DND-41 (cell line): ENCODE measurements at regions not wholly inside any gene's neighbourhood (a gene's known extent, or its start where the extent isn't known, plus 50 kb on each side); places are given as distances from the start of the nearest gene placed in this dataset.

Source experiments
- ATAC-seq: fragments of 200-7000 bp; cut with Tn5 transposase; 3 replicates; pipeline ENCODE4 v1.9.1; 2021; ENCODE audit warnings: low read depth; ENCODE audit not compliant: insufficient read depth
- DNase-seq: peaks from one replicate; pipeline ENCODE4 v3.0.0-alpha.2; 2020
- H2AFZ ChIP-seq: 2 replicates; pipeline ENCODE4 v1.6.0; 2012; ENCODE audit warnings: low read depth, low read length
- H3K27ac ChIP-seq: 2 replicates; pipeline ENCODE4 v1.5.1; 2012; ENCODE audit warnings: low read length, inconsistent platforms
- H3K27me3 ChIP-seq: fragments of 200-600 bp; sonication (generic); 2 replicates; pipeline ENCODE4 v1.6.0; 2012; ENCODE audit warnings: low read length, mild to moderate bottlenecking, inconsistent platforms; ENCODE audit not compliant: insufficient read depth, poor library complexity
- H3K36me3 ChIP-seq: 2 replicates; pipeline ENCODE4 v1.5.1; 2012; ENCODE audit warnings: low read length, inconsistent platforms; ENCODE audit not compliant: insufficient read depth
- H3K4me1 ChIP-seq: 2 replicates; pipeline ENCODE4 v1.5.1; 2012; ENCODE audit warnings: mild to moderate bottlenecking, low read length; ENCODE audit not compliant: insufficient read depth
- H3K4me2 ChIP-seq: 2 replicates; pipeline ENCODE4 v1.6.0; 2012; ENCODE audit warnings: mild to moderate bottlenecking, moderate library complexity, low read length, inconsistent platforms; ENCODE audit not compliant: insufficient read depth
- H3K4me3 ChIP-seq, 2 experiments: fragments of 200-600 bp in 1 of 2; shearing (Covaris generic) in 1 of 2; 2 replicates each; pipeline ENCODE4 v1.5.1; 2012 to 2016; ENCODE audit warnings: inconsistent platforms in 2 of 2, low read length in 2 of 2, mild to moderate bottlenecking in 2 of 2, low read depth in 1 of 2, moderate library complexity in 1 of 2
- H3K79me2 ChIP-seq: 2 replicates; pipeline ENCODE4 v1.6.0; 2012; ENCODE audit warnings: low read length, inconsistent platforms; ENCODE audit not compliant: insufficient read depth
- H3K9ac ChIP-seq: 2 replicates; pipeline ENCODE4 v1.6.0; 2012; ENCODE audit warnings: low read depth, mild to moderate bottlenecking, inconsistent platforms, low read length, moderate library complexity
- H3K9me3 ChIP-seq: 2 replicates; pipeline ENCODE4 v1.5.1; 2012; ENCODE audit warnings: low read length, moderate library complexity, mild to moderate bottlenecking, inconsistent platforms; ENCODE audit not compliant: insufficient read depth, severe bottlenecking
- H4K20me1 ChIP-seq: 2 replicates; pipeline ENCODE4 v1.6.0; 2012; ENCODE audit warnings: low read length; ENCODE audit not compliant: insufficient read depth
- EZH2 ChIP-seq: IDR thresholded peaks from 3 replicates; pipeline ENCODE4 v1.6.1; 2012; ENCODE audit warnings: borderline replicate concordance, low read depth, mild to moderate bottlenecking, moderate library complexity, low read length, inconsistent platforms; ENCODE audit not compliant: severe bottlenecking
- TF ChIP-seq, protein P1 (sequence below): IDR thresholded peaks from 2 replicates; pipeline ENCODE4 v1.5.1; 2012; ENCODE audit warnings: borderline replicate concordance, low read length, moderate library complexity, mild to moderate bottlenecking; ENCODE audit not compliant: poor library complexity, severe bottlenecking; ENCODE audit errors: extremely low read depth

- ATAC-seq: no peak
- H3K4me2 ChIP-seq: no peak overlapping the region
Measured at GRCh38 chr3:66093981-66094380, 55.3 kb upstream of the MAGI1 start.

DNA sequence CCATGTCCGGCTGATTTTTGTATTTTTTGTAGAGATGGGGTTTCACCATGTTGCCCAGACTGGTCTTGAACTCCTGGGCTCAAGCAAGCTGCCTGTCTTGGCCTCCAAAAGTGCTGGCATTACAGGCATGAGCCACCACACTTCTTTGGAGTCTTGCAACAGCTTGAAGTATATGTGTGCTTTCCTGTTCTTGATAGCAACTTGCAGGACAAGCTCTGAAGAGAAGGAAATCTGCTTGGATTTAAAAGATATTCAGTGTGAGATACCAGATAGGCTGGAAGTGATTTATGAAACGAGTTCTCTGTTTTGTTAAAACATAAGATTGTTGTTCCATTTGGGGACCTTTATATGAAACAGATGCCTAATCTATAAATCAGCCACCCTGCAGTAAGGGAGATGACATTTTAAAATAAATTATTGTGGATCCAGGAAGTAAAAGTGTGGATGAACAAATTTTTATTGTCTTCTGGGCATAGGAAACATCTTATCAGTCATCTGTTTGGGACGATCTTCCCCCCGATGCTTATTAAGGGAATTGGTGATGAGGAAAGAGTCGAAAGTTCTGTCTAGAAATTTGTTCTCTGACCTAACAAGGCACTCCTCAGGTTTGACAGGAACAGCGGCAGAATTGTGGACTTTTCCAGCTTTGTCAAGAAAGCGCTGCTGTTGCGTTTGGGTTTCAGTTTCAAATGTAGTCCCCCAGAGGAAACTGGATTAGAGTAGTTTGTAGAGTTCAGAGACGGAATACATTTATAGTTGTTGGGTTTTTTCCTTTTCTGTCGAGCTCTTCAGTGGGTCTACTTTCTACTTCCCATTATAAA, 53.7 kb upstream of the MAGI1 start:
- H3K27me3 ChIP-seq: no peaks in the 10 kb centered on the region
- H3K27ac ChIP-seq: no peak overlapping the region
- H3K36me3 ChIP-seq: no peaks in the 10 kb centered on the region
- H3K4me3 ChIP-seq: no peak overlapping the region
- no peak for ATAC-seq
- H4K20me1 ChIP-seq: no peaks in the 10 kb centered on the region
- no peak overlapping the region for H3K4me2 ChIP-seq
- H3K9me3 ChIP-seq: no peaks in the 10 kb centered on the region
- DNase-seq: no peak
- TF ChIP-seq, protein P1, sequence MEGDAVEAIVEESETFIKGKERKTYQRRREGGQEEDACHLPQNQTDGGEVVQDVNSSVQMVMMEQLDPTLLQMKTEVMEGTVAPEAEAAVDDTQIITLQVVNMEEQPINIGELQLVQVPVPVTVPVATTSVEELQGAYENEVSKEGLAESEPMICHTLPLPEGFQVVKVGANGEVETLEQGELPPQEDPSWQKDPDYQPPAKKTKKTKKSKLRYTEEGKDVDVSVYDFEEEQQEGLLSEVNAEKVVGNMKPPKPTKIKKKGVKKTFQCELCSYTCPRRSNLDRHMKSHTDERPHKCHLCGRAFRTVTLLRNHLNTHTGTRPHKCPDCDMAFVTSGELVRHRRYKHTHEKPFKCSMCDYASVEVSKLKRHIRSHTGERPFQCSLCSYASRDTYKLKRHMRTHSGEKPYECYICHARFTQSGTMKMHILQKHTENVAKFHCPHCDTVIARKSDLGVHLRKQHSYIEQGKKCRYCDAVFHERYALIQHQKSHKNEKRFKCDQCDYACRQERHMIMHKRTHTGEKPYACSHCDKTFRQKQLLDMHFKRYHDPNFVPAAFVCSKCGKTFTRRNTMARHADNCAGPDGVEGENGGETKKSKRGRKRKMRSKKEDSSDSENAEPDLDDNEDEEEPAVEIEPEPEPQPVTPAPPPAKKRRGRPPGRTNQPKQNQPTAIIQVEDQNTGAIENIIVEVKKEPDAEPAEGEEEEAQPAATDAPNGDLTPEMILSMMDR: no peak
- no peak for TF ChIP-seq EZH2
- no peaks in the 10 kb centered on the region for H3K79me2 ChIP-seq
- no peak overlapping the region for H2AFZ ChIP-seq
- H3K4me1 ChIP-seq: no peaks in the 10 kb centered on the region
- no peak overlapping the region for H3K9ac ChIP-seq

More at GRCh38 chr3:66093981-66094380, 55.3 kb upstream of the MAGI1 start:
- Histone ChIP-seq H3K36me3 (no peaks in the 10 kb centered on the region), H3K4me1 (no peaks in the 10 kb centered on the region), H3K79me2 (no peaks in the 10 kb centered on the region), H3K27ac (no peak overlapping the region), H3K4me3 (no peak overlapping the region), H4K20me1 (no peaks in the 10 kb centered on the region), H3K9me3 (no peaks in the 10 kb centered on the region), H3K9ac (no peak overlapping the region), H3K27me3 (no peaks in the 10 kb centered on the region), H2AFZ (no peak overlapping the region)
- no peak for DNase-seq
- TF ChIP-seq, protein P1: no peak
- TF ChIP-seq EZH2: no peak
